ENCODE measurements at regions not wholly inside any gene's neighbourhood (a gene's known extent, or its start where the extent isn't known, plus 50 kb on each side); places are given as distances from the start of the nearest gene placed in this dataset.

- ChIA-PET POLR2A (no interaction called here), CTCF (no interaction called here)
- no peak for TF ChIP-seq CTCF (IDR thresholded peaks at IDR 0.05; ENCODE audit: insufficient read depth in 1 of 2, low read depth in 1 of 2, low read length in 1 of 2, severe bottlenecking in 1 of 2, unreplicated experiment in 1 of 2)
- H3K27me3 Mint-ChIP-seq (ENCODE audit: insufficient read depth, unreplicated experiment): peaks cover 3% of the 10 kb centered on the region
- H3K27me3 ChIP-seq (replicated peaks; ENCODE audit: control insufficient read depth, insufficient read depth, low read length): no peaks in the 10 kb centered on the region
- H3K9me3 ChIP-seq: no peaks in the 10 kb centered on the region
- intact Hi-C loops (cut with micrococcal nuclease; ENCODE audit: unreplicated experiment): no loop called here
- DNase-seq: no peak
- no peak overlapping the region for H3K27ac Mint-ChIP-seq (ENCODE audit: unreplicated experiment)
- H3K4me3 Mint-ChIP-seq (ENCODE audit: unreplicated experiment): no peak overlapping the region
- no TSS peak for BruUV-seq (replicated peaks)
- no peaks in the 10 kb centered on the region for H3K36me3 Mint-ChIP-seq (ENCODE audit: insufficient read depth, unreplicated experiment)
- no peak overlapping the region for H3K4me3 ChIP-seq (ENCODE audit: low read depth, low read length)
- peaks cover 9% of the 10 kb centered on the region for H3K9me3 Mint-ChIP-seq (ENCODE audit: unreplicated experiment)
- H3K4me1 ChIP-seq: no peaks in the 10 kb centered on the region
- H3K4me1 Mint-ChIP-seq (ENCODE audit: low read depth, unreplicated experiment): no peaks in the 10 kb centered on the region
- H3K36me3 ChIP-seq (ENCODE audit: control insufficient read depth, insufficient read depth, low read length): no peaks in the 10 kb centered on the region
Measured at GRCh38 chr17:52732841-52733240, 574.3 kb upstream of the CA10 start.

- Histone ChIP-seq H3K9me3 (no peaks in the 10 kb centered on the region), H3K36me3 (ENCODE audit: control insufficient read depth, insufficient read depth, low read length) (no peaks in the 10 kb centered on the region), H3K27me3 (replicated peaks; ENCODE audit: control insufficient read depth, insufficient read depth, low read length) (no peaks in the 10 kb centered on the region), H3K4me3 (ENCODE audit: low read depth, low read length) (no peak overlapping the region), H3K4me1 (no peaks in the 10 kb centered on the region)
- H3K36me3 Mint-ChIP-seq (ENCODE audit: insufficient read depth, unreplicated experiment): no peaks in the 10 kb centered on the region
- no peak overlapping the region for H3K27ac Mint-ChIP-seq (ENCODE audit: unreplicated experiment)
- no peak for DNase-seq
- no peak for TF ChIP-seq CTCF (IDR thresholded peaks at IDR 0.05; ENCODE audit: insufficient read depth in 1 of 2, low read depth in 1 of 2, low read length in 1 of 2, severe bottlenecking in 1 of 2, unreplicated experiment in 1 of 2)
- CTCF ChIA-PET: no interaction called here
- H3K4me3 Mint-ChIP-seq (ENCODE audit: unreplicated experiment): no peak overlapping the region
- no peaks in the 10 kb centered on the region for H3K4me1 Mint-ChIP-seq (ENCODE audit: low read depth, unreplicated experiment)
- peaks cover 3% of the 10 kb centered on the region for H3K27me3 Mint-ChIP-seq (ENCODE audit: insufficient read depth, unreplicated experiment)
- intact Hi-C loops (cut with micrococcal nuclease; ENCODE audit: unreplicated experiment): no loop called here
- H3K9me3 Mint-ChIP-seq (ENCODE audit: unreplicated experiment): no peaks in the 10 kb centered on the region
- no TSS peak for BruUV-seq (replicated peaks)
- POLR2A ChIA-PET: no interaction called here
Measured at GRCh38 chr17:52724578-52724977, 566.1 kb upstream of the CA10 start.

GRCh38 chr17:52721910-52722309 lies 563.4 kb upstream of the CA10 start:
- H3K27me3 Mint-ChIP-seq (ENCODE audit: insufficient read depth, unreplicated experiment): peaks cover 8% of the 10 kb centered on the region
- no peak overlapping the region for H3K27ac Mint-ChIP-seq (ENCODE audit: unreplicated experiment)
- no peaks in the 10 kb centered on the region for H3K27me3 ChIP-seq (replicated peaks; ENCODE audit: control insufficient read depth, insufficient read depth, low read length)
- no peaks in the 10 kb centered on the region for H3K9me3 ChIP-seq
- no peak overlapping the region for H3K4me3 ChIP-seq (ENCODE audit: low read depth, low read length)
- no peak for DNase-seq
- H3K4me3 Mint-ChIP-seq (ENCODE audit: unreplicated experiment): no peak overlapping the region
- BruUV-seq (replicated peaks): no TSS peak
- ChIA-PET CTCF (no interaction called here), POLR2A (no interaction called here)
- H3K36me3 ChIP-seq (ENCODE audit: control insufficient read depth, insufficient read depth, low read length): no peaks in the 10 kb centered on the region
- no peaks in the 10 kb centered on the region for H3K4me1 Mint-ChIP-seq (ENCODE audit: low read depth, unreplicated experiment)
- H3K36me3 Mint-ChIP-seq (ENCODE audit: insufficient read depth, unreplicated experiment): no peaks in the 10 kb centered on the region
- no peaks in the 10 kb centered on the region for H3K9me3 Mint-ChIP-seq (ENCODE audit: unreplicated experiment)
- H3K4me1 ChIP-seq: no peaks in the 10 kb centered on the region
- TF ChIP-seq CTCF (IDR thresholded peaks at IDR 0.05; ENCODE audit: insufficient read depth in 1 of 2, low read depth in 1 of 2, low read length in 1 of 2, severe bottlenecking in 1 of 2, unreplicated experiment in 1 of 2): no peak
- intact Hi-C loops (cut with micrococcal nuclease; ENCODE audit: unreplicated experiment): no loop called here

Data from Caco-2 (cell line).